ENCODE measurements at regions not wholly inside any gene's neighbourhood (a gene's known extent, or its start where the extent isn't known, plus 50 kb on each side); places are given as distances from the start of the nearest gene placed in this dataset.

DNA sequence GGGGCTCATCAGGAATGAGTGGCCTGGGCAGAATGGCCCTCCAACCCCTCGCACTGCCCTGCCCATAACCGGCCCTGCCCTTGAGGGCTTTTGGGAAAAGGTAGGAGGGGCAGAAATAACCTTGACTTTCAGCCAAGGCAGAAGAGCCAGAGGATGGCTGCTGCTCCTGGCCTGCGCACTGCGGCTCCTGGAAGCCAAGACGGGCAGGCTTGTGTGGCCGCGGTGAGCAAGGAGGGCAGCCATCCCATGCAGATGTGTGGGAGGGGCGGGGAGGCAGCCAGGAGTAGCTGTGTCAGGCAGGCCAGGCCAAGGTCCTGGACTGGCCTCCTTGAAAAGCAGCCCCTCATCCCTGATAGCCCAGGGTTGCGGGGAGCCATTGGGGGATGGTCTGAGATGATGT, 57.6 kb upstream of the URI1 start:
- TF ChIP-seq TAF1 (IDR thresholded peaks at IDR 0.05; ENCODE audit: low read depth) (no peak), ZBTB7A (IDR thresholded peaks at IDR 0.05; ENCODE audit: low read depth) (no peak)
